DMS79 treated with DMSO at 0.1 percent for 48 hours (cell line): ENCODE measurements at regions not wholly inside any gene's neighbourhood (a gene's known extent, or its start where the extent isn't known, plus 50 kb on each side); places are given as distances from the start of the nearest gene placed in this dataset.
"Not testable (repeated sequence)": the region's sequence is repeated elsewhere in the genome, so short reads cannot be mapped to it uniquely, and the experiment has no call there.

Experiments used
- DNase-seq: peaks from one replicate; lab custom pipeline; 2025; lab: John Stamatoyannopoulos, UW

- no peak for DNase-seq
Measured at GRCh38 chr3:159455741-159456181, 532.9 kb upstream of the IL12A start.

- no peak for DNase-seq
Measured at GRCh38 chr3:159458010-159458409, 530.6 kb upstream of the IL12A start.

- DNase-seq, result no peak
Measured at GRCh38 chr3:159458982-159459381, 529.7 kb upstream of the IL12A start.

GRCh38 chr3:159472611-159473010, 516.0 kb upstream of the IL12A start:
- no peak for DNase-seq

GRCh38 chr3:159473206-159473605, 515.4 kb upstream of the IL12A start:
- DNase-seq, result no peak

GRCh38 chr3:159480046-159480445, 508.6 kb upstream of the IL12A start:
- no peak for DNase-seq

- DNase-seq, result no peak
Measured at GRCh38 chr3:159482241-159482993, 506.2 kb upstream of the IL12A start.

GRCh38 chr3:159482994-159483367, 505.7 kb upstream of the IL12A start:
- no peak for DNase-seq

GRCh38 chr3:159486580-159486979, 502.1 kb upstream of the IL12A start:
- no peak for DNase-seq

GRCh38 chr3:159487304-159487703, 501.3 kb upstream of the IL12A start:
- DNase-seq, result no peak

- no peak for DNase-seq
Measured at GRCh38 chr3:159488602-159489001, 500.0 kb upstream of the IL12A start.

GRCh38 chr3:159497361-159497760, 491.3 kb upstream of the IL12A start:
- no peak for DNase-seq

GRCh38 chr3:159499031-159499793, 489.4 kb upstream of the IL12A start:
- DNase-seq, result no peak

- DNase-seq, result no peak
Measured at GRCh38 chr3:159501029-159501428, 487.6 kb upstream of the IL12A start.

- no peak for DNase-seq
Measured at GRCh38 chr3:159502986-159503385, 485.6 kb upstream of the IL12A start.

- DNase-seq, result not testable (repeated sequence)
Measured at GRCh38 chr3:159510988-159511387, 477.6 kb upstream of the IL12A start.

- no peak for DNase-seq
Measured at GRCh38 chr3:159513444-159513843, 475.2 kb upstream of the IL12A start.

- DNase-seq, result no peak
Measured at GRCh38 chr3:159513867-159514380, 474.7 kb upstream of the IL12A start.

GRCh38 chr3:159517105-159517504, 471.5 kb upstream of the IL12A start:
- DNase-seq, result no peak

- no peak for DNase-seq
Measured at GRCh38 chr3:159520638-159521037, 468.0 kb upstream of the IL12A start.

GRCh38 chr3:159522276-159522675, 466.4 kb upstream of the IL12A start:
- DNase-seq, result no peak

- no peak for DNase-seq
Measured at GRCh38 chr3:159528251-159528895, 460.3 kb upstream of the IL12A start.

- no peak for DNase-seq
Measured at GRCh38 chr3:159532577-159532976, 456.1 kb upstream of the IL12A start.
